ENCODE measurements at regions not wholly inside any gene's neighbourhood (a gene's known extent, or its start where the extent isn't known, plus 50 kb on each side); places are given as distances from the start of the nearest gene placed in this dataset.

DNA sequence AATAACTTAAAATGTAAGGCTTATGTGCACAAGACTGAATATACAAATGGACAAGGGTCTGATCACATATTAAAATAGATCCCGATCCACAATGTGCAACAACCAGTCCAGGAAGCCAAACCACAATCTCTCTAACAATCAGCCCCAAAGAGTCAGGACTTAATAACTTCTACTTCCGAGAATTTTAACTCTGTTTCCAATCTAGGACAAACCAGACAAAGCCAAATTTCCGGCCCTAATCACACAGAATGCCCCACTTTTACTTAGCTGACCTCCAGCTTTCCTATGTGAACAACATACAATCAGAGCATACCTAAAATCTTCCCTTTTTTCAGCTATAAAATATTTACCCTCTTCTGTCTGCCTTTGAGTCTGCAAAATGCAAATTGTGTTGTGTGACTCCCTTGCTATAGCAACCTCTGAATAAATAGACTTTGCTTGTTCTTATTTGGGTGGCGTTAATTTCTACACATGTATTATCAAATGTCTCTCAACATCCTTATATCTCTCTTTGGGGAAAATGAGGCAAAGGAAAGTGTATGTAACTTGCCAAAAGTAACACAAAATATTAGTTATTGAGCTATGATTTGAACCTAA is 381.9 kb upstream of the MC4R start:
- TF ChIP-seq, protein P1, sequence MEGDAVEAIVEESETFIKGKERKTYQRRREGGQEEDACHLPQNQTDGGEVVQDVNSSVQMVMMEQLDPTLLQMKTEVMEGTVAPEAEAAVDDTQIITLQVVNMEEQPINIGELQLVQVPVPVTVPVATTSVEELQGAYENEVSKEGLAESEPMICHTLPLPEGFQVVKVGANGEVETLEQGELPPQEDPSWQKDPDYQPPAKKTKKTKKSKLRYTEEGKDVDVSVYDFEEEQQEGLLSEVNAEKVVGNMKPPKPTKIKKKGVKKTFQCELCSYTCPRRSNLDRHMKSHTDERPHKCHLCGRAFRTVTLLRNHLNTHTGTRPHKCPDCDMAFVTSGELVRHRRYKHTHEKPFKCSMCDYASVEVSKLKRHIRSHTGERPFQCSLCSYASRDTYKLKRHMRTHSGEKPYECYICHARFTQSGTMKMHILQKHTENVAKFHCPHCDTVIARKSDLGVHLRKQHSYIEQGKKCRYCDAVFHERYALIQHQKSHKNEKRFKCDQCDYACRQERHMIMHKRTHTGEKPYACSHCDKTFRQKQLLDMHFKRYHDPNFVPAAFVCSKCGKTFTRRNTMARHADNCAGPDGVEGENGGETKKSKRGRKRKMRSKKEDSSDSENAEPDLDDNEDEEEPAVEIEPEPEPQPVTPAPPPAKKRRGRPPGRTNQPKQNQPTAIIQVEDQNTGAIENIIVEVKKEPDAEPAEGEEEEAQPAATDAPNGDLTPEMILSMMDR (IDR thresholded peaks at IDR 0.05): no peak
- no peak for TF ChIP-seq POLR2A (IDR thresholded peaks at IDR 0.05)
